Activated CD8-positive, alpha-beta T cell treated with anti-CD3 and anti-CD28 coated beads for 36 hours (primary cell): ENCODE measurements at regions not wholly inside any gene's neighbourhood (a gene's known extent, or its start where the extent isn't known, plus 50 kb on each side); places are given as distances from the start of the nearest gene placed in this dataset.

Experiments used
- ATAC-seq: fragments of 200-7000 bp; cut with Tn5 transposase; one replicate; pipeline ENCODE4 v1.10.0; 2021; ENCODE audit warnings: mild to moderate bottlenecking, moderate library complexity
- CTCF ChIA-PET: fragments of 350-600 bp; sonication (Branson Sonifier 250); formaldehyde crosslinking; loops from one replicate; lab custom pipeline; 2021; ENCODE audit warnings: antibody characterized with exemption; lab: Charles Lee
- POLR2A ChIA-PET: fragments of 350-600 bp; sonication (Branson Sonifier 250); formaldehyde crosslinking; loops from one replicate; lab custom pipeline; 2021; ENCODE audit warnings: antibody characterized with exemption; lab: Charles Lee
- DNase-seq: peaks from one replicate; pipeline ENCODE4 v3.0.0-alpha.2; 2020
- H3K27ac Mint-ChIP-seq: one replicate; pipeline ENCODE4 v1.8.0; 2021; ENCODE audit warnings: mild to moderate bottlenecking, mixed read lengths
- H3K27me3 Mint-ChIP-seq: one replicate; pipeline ENCODE4 v1.8.0; 2021; ENCODE audit warnings: mixed read lengths
- H3K36me3 Mint-ChIP-seq: one replicate; pipeline ENCODE4 v1.8.0; 2021; ENCODE audit warnings: low read depth, mixed read lengths
- H3K4me1 Mint-ChIP-seq: one replicate; pipeline ENCODE4 v1.8.0; 2021; ENCODE audit warnings: low read depth, mixed read lengths
- H3K4me3 Mint-ChIP-seq: one replicate; pipeline ENCODE4 v1.8.0; 2021; ENCODE audit warnings: mild to moderate bottlenecking, moderate library complexity, mixed read lengths
- H3K9me3 Mint-ChIP-seq: one replicate; pipeline ENCODE4 v1.8.0; 2021; ENCODE audit warnings: mixed read lengths
- intact Hi-C: fragments of 100-400 bp; cut with micrococcal nuclease; formaldehyde crosslinking; loops from one replicate; pipeline ENCODE4 v1.10.0; 2022
- TF ChIP-seq, protein P1 (sequence below): fragments of 200-600 bp; IDR thresholded peaks from one replicate; pipeline ENCODE4 v1.8.0; 2022; ENCODE audit warnings: antibody characterized with exemption, mild to moderate bottlenecking

DNA sequence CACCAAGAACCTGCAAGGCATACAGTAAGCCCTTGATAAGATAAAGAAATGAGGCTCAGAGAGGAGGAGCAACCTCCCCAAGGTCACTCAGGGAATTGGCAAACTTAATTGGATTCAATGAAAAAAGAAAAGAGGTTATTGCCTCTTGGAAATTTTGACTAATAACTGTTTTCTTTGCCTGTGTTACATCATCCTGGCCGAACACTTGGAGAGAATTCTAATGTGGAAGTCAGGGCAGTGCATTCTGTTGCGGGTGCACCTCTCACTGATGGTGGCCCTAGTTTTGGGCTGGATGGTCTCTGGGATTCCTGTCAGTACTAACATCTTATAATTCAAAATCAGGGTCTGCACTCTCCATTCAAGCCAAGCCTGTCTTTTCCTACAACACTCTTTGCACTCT, 186.2 kb upstream of the BCOR start:
- Mint-ChIP-seq H3K27me3 (no peaks in the 10 kb centered on the region), H3K4me3 (no peak overlapping the region), H3K36me3 (no peaks in the 10 kb centered on the region), H3K4me1 (peaks cover 24% of the 10 kb centered on the region), H3K27ac (no peak overlapping the region), H3K9me3 (peaks cover 8% of the 10 kb centered on the region)
- intact Hi-C loops = loop anchor here (2.0 kb wide), 1 partner anchor 31 kb away; no protein-coding TSS in a partner anchor
- ChIA-PET POLR2A (no interaction called here), CTCF (no interaction called here)
- TF ChIP-seq, protein P1, sequence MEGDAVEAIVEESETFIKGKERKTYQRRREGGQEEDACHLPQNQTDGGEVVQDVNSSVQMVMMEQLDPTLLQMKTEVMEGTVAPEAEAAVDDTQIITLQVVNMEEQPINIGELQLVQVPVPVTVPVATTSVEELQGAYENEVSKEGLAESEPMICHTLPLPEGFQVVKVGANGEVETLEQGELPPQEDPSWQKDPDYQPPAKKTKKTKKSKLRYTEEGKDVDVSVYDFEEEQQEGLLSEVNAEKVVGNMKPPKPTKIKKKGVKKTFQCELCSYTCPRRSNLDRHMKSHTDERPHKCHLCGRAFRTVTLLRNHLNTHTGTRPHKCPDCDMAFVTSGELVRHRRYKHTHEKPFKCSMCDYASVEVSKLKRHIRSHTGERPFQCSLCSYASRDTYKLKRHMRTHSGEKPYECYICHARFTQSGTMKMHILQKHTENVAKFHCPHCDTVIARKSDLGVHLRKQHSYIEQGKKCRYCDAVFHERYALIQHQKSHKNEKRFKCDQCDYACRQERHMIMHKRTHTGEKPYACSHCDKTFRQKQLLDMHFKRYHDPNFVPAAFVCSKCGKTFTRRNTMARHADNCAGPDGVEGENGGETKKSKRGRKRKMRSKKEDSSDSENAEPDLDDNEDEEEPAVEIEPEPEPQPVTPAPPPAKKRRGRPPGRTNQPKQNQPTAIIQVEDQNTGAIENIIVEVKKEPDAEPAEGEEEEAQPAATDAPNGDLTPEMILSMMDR = no peak
- DNase-seq (no peak), ATAC-seq (no peak)

DNA sequence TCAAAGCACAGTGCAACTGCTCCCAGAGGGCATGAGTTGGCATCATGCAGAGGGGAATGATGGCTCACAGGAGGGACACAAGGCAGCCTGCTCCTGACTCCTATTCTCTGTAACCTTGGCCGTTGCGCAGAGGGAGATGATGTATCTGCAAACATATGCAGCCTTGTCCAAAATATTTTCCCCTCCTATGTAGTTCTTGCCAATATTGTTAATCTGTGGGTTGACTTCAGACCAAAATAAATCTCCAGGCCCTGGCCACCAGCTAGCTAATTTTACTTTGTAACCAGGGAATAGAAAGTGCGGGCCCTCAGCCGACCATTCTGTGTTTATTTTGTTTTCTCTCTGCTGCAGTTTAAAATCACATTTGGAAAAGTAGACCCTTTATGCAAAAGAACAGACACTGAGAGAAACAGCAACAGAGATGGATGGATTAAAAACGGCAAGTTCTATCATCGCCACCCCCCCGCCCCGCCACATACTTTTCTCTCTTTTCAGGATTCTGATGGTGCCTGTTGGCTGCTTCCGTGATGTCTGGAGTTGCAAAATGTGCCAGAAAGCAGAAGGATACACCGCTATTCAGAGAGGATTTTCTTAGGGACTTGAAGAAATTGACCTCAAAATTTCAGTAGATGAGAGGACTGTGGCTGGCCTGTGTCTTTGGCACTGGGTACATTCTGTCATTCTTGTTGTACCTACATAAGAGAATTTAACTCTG, 185.3 kb upstream of the BCOR start:
- TF ChIP-seq, protein P1 = no peak
- peaks cover 31% of the 10 kb centered on the region for H3K4me1 Mint-ChIP-seq
- H3K36me3 Mint-ChIP-seq = no peaks in the 10 kb centered on the region
- no peak for ATAC-seq
- H3K27ac Mint-ChIP-seq = no peak overlapping the region
- CTCF ChIA-PET = no interaction called here
- intact Hi-C loops = no loop called here
- no peak for DNase-seq
- POLR2A ChIA-PET = no interaction called here
- no peak overlapping the region for H3K4me3 Mint-ChIP-seq
- peaks cover 8% of the 10 kb centered on the region for H3K9me3 Mint-ChIP-seq
- no peaks in the 10 kb centered on the region for H3K27me3 Mint-ChIP-seq

DNA sequence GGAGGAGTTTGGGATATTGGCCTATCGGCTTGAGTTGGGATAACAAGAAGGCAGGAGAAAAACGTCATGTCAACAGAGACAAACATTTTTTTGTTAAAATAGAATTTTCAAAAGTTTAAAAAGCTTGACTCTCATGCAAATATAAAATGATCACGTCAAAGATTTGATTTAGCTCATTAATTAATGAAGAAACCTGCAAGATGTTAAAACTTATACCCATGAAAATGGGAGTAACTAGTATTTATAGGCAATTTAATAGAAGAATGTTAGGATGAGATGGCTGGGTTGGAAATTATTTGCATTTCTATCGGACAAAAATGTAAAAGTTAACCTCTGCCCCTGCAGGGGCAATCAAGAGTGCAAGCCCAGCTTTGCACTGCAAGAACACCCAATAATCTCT, 184.6 kb upstream of the BCOR start:
- H3K4me1 Mint-ChIP-seq = peaks cover 31% of the 10 kb centered on the region
- ChIA-PET POLR2A (no interaction called here), CTCF (no interaction called here)
- no peaks in the 10 kb centered on the region for H3K27me3 Mint-ChIP-seq
- intact Hi-C loops = no loop called here
- no peak for ATAC-seq
- TF ChIP-seq, protein P1 = no peak
- DNase-seq = no peak
- peaks cover 8% of the 10 kb centered on the region for H3K9me3 Mint-ChIP-seq
- H3K27ac Mint-ChIP-seq = no peak overlapping the region
- H3K36me3 Mint-ChIP-seq = no peaks in the 10 kb centered on the region
- no peak overlapping the region for H3K4me3 Mint-ChIP-seq

DNA sequence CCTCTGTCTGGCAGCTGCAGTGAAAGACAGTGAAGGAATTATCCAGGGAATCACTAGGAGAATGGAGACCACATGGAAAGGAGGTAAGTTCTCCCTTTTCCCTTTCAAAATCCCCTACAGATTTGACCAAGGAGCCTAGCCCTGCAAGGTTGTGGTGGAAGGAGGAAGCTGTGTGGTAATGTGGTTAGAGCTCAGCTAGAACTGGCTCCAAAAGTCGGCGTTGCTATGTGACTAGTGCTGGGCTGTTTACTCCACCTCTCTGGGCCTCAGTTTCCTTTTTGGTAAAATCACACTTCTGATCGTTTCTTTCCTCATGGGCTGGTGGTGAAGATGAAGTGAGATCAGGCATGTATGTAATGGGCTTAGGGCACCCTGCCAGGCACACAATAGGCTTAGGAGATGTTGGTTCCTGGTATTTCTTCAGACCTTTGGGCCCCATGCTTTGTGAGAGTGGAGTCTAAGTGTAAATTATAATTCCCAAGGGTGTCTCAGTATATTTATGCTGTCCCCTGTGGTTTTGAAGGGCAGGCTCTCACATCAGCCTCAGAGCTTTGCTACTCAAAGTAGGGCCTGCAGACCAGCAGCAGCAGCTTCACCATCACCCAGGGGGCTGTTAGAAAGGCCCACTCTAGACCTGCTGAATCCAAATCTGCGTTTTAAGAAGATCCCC, 183.7 kb upstream of the BCOR start:
- TF ChIP-seq, protein P1 = no peak

DNA sequence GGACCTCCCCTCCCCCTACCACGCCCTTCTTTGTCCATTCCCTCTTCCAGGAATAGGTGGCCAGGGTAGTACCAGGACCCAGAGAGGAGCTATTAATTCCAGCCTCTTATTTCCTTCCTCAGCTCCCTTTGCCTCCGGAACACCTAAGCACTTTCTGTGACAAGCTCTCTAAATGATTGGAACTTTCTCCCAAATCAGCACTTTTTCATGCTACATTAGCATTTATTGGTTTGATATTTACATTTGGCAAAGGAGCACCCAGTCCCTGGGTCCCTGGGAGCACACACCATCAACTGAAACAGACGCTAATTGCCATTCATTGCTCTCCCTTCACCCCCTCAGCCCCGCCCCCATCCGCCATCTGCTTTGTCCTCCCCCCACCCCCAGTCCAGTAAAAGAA, 182.0 kb upstream of the BCOR start:
- DNase-seq (no peak), ATAC-seq (no peak)
- ChIA-PET POLR2A (interaction anchor here (0.6 kb wide), 1 partner anchor 103 kb away, joined by 3 read pairs; no protein-coding TSS in a partner anchor), CTCF (no interaction called here)
- H3K4me3 Mint-ChIP-seq = no peak overlapping the region
- TF ChIP-seq, protein P1 = no peak
- no peak overlapping the region for H3K27ac Mint-ChIP-seq
- intact Hi-C loops = no loop called here
- peaks cover 2% of the 10 kb centered on the region for H3K9me3 Mint-ChIP-seq
- H3K36me3 Mint-ChIP-seq = no peaks in the 10 kb centered on the region
- H3K27me3 Mint-ChIP-seq = no peaks in the 10 kb centered on the region
- peaks cover 31% of the 10 kb centered on the region for H3K4me1 Mint-ChIP-seq

More for the DNA sequence above, 183.7 kb upstream of the BCOR start:
- ChIA-PET POLR2A (no interaction called here), CTCF (no interaction called here)
- ATAC-seq = peak; percentile 70
- Mint-ChIP-seq H3K36me3 (no peaks in the 10 kb centered on the region), H3K27ac (peak overlapping the region; percentile 36), H3K4me3 (no peak overlapping the region), H3K4me1 (peaks cover 31% of the 10 kb centered on the region), H3K9me3 (peaks cover 8% of the 10 kb centered on the region), H3K27me3 (no peaks in the 10 kb centered on the region)
- intact Hi-C loops = no loop called here
- DNase-seq = peak; percentile 45
